ENCODE measurements at regions not wholly inside any gene's neighbourhood (a gene's known extent, or its start where the extent isn't known, plus 50 kb on each side); places are given as distances from the start of the nearest gene placed in this dataset.

DNA sequence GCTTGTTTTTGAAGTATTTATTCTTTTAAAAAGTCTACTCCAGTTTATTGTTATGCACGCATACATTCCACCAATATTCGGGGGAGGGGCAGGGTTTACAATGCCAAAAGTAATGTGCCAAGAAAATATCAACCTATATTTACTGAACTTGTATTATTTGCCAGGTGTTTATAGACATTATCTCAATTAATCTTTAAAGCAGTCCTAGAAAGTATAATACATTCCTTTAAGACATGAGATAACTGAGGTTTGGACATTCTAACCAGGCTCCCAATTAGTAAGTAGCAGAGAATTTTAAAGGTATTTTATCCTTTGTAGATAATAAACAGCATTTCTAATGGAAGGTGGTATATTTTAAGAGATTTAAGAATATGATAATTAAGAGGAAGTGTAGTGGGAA is 124.5 kb upstream of the LRIG3 start:
- no peak for DNase-seq (ENCODE audit: low spot score)

DNA sequence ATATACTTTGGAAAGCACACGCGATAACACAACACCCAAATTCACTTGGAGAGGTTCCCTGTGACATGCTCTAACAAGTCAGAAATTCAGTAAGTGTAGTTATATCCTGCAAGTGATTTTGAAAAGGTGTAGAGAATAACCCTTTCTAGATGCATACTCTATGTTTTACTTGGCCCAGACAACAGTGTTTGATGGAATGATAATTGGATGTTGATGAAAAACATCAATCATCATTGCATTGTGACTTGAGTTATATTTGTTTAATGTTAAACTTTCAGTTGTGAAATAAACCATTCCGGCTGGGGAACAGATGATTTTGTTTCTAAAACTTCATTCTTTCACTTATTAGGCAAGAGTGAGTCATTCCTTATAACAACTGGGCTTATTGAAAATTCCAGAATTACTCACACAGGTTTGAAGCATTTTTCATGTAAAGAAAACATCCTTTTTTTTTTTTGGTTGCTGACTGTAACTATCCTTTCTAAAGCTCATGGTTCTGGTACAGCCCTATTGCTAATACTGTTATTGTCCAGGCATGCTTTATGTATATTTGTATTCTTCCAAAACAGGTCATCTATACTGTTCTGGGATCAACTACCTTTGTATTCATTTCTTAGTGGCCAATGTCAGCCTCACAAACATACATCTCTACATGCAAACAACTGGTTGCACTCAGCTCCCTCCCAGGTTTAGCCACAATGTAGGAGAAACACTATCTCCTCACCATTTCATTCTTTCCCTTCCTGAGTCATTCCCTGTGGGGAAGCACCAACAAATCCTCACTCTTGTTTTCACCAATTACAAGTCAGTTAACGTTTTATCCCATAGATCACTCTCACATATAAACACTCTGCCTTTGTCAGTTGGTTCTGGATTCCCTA is 121.2 kb upstream of the LRIG3 start:
- no peak for DNase-seq (ENCODE audit: low spot score)

DNA sequence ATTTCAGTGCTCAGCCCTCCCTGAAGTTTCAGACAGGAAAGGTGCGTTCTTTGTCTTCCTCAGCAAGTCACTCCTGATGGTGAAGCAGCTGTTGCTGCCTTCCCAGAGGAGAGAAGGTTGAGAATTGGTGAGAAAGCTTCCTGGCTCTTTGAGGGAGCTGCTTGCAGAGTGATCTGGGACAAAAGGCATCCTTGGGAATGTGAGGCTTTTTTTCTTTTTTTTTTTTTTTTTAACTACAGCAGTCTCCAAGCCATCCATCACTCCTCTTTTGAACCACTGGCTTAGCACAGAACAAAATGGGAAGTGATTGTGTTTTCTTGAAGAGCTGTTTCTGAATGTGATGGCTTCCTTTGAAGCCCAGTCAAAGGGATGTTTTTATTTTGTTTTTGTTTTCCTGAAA is 120.4 kb upstream of the LRIG3 start:
- DNase-seq (ENCODE audit: low spot score): no peak

DNA sequence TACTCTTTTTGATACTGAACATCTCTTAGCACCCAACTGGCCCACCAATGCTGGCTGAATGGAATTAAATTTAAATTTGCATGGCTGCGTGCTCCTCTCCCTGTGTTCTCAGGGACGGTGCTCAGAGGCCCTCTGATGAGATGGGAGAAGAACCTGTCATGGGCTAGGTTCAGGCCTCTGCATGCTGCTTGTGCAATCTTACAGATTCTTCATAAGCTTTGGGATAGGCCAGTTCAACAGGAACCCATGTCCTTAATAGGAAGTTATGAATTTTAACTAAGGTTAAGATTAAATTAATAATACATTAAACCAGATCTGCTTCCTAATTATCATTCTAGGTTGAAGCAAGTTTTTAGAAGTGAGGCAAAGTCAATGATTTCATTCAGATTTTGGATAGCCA is 119.7 kb upstream of the LRIG3 start:
- no peak for DNase-seq (ENCODE audit: low spot score)

- no peak for DNase-seq (ENCODE audit: low spot score)
These were observed 118.7 kb upstream of the LRIG3 start for GRCh38 chr12:59039005-59039404.

GRCh38 chr12:59036973-59037762 is 116.9 kb upstream of the LRIG3 start:
- DNase-seq (ENCODE audit: low spot score): no peak

DNA sequence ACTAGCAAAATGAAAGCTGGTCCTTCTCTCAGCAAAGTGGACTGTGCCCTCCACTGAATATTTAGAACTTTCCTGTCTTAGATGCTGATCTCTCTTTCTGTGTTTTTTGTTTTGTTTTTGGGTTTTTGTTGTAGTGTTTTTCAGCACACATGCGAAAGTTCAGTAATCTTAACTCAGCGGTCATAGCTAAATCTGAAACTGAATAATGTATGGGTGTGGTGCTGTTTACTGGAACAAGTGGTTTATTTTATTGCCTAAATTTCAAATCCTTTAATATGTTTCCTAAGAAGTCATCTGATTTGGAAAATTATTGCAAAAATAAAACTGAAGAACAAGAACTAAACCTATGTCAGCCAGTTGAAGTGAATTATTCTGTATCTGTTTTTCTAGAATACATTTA is 116.0 kb upstream of the LRIG3 start:
- no peak for DNase-seq (ENCODE audit: low spot score)

DNA sequence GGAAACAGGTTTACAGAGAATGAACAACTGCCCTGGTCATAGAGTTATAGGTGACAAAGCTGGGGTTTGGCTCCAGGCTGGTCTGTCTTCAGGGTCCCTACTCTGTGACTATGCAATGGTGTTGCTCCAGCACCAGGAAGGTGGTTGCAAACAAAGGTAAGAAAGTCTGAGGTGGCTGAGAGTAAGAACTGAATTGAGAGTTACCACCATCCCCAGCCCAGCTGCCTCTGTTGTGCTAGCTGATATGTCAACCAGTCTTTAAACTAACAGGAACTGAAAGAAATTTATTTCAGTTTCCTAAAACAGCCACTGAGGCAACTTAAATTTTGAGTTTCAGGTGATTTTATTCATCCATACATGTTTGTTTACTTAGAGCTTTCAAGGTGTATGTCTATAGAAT is 111.0 kb upstream of the LRIG3 start:
- DNase-seq (ENCODE audit: low spot score): no peak

GRCh38 chr12:59030415-59030814 is 110.1 kb upstream of the LRIG3 start:
- no peak for DNase-seq (ENCODE audit: low spot score)

DNA sequence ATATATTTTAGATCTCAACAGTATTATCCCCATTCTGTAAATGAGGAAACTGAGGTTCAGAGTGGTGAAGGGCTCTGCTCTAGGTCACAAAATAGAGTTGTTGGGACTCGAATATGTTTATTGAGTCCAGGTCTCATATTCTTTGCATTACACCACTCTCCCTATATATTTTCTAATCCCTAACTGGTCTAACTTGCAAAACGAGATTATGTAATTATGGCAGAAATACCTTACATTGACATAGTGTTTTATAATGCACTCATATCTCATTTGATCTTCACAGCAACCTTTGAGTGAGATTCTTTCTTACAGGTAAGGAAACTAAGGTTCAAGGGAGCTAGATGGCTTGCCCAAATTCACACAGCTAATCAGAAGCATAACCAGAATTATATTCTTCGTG is 106.9 kb upstream of the LRIG3 start:
- no peak for DNase-seq (ENCODE audit: low spot score)

DNA sequence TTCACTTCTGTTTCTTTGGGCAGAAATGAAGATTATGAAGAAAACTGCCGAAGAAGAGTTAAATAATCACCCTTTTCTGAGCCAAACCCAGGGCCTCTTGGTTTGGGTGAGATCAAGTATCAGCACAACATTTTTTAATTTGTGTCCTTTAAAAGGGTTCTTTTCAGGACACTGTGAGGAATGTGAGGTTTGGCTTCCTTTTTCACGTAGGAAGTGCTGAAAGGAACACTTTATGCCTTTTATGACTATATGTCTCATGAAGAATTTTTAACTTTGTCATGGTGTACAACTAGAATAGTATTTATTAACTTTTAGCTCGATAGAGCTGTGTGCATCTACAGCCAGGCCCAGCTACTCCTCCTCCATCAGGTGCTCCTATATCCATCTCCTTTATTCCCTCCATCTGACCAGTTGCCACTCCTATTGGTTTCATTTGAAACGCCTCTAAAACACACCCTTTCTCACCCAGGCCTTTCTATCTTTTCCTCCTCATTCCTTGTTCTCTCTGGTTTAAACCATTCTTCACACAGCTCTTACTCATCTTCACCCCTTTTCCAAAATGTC is 103.6 kb upstream of the LRIG3 start:
- no peak for DNase-seq (ENCODE audit: low spot score)

- no peak for DNase-seq (ENCODE audit: low spot score)
These were observed 100.0 kb upstream of the LRIG3 start for GRCh38 chr12:59020073-59020946.

DNA sequence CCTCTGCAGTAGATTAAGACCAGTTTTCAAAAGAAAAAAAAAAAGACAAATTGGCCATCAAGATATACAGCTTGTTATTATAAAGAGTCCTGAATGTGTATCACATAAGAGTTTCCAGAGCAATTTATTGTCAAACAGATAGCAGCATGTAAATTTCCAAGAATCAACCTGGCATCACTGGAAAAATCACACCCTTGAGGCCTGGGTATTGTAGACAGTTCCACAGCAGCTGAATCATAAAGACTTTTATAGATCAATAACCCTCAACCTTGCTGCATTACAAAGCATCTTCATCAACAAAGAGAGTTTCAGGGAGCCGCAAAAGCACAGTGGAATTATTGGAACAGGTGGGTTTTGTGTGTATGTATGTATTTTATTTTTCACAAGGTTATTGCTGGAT is 94.6 kb upstream of the LRIG3 start:
- no peak for DNase-seq (ENCODE audit: low spot score)

DNA sequence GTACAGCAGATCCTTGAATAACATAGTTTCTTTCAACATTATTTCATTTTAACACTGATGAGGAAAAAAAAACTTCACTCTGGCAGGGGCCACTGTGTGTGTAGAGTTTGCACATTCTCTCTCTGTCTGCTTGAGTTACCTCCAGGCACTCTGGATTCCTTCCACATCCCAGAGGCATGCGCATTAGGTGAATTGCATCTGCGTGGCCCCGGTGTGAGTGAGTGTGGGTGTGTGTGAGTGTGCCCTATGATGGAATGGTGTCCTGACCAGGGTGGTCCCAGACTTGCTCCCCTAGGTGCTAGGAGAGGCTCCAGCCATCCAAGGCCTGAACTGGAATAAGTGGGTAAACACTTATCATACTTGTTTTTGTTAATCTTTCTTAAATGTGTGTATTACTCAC is 90.6 kb upstream of the LRIG3 start:
- no peak for DNase-seq (ENCODE audit: low spot score)

DNA sequence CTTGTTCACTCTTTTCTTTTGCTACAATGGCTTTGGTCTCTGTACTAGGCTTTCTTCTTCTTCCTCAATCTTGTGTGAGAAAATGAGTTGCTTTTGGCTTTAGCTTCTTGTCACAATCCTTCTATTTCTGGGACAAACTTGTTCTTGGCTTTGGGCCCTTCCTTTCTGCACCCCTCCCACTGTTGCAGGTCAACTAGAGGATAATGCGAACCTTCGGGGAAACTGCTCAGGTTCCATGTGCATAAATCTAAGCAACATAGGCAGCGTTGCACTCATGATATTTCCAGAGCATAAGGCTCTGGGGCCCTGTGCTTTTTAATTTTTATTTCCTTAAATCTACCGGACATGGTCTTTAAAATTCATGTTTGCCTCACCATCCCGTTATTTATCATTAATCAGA is 89.8 kb upstream of the LRIG3 start:
- DNase-seq (ENCODE audit: low spot score): no peak

DNA sequence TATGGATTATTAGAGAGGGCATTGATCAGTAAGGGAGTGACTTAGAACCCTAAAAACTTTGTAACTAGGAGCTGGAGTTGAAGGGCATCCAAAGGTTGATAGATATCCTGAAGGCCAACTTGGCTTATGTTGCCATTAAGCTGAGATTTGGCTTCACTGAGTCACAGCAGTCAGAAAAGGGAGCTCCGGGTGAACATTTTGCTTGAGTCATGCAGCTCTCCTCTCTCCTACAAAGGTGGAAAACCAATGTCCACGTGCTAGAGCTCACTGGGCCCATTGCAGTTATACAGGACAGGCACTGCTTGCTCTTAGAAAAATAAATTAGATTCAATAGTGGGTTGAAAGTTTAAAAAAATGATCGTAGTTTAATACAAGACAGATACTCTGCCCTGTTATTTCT is 87.3 kb upstream of the LRIG3 start:
- DNase-seq (ENCODE audit: low spot score): no peak

- DNase-seq (ENCODE audit: low spot score): no peak
These were observed 85.1 kb upstream of the LRIG3 start for GRCh38 chr12:59005193-59005955.

- no peak for DNase-seq (ENCODE audit: low spot score)
These were observed 84.2 kb upstream of the LRIG3 start for GRCh38 chr12:59004456-59004855.

DNA sequence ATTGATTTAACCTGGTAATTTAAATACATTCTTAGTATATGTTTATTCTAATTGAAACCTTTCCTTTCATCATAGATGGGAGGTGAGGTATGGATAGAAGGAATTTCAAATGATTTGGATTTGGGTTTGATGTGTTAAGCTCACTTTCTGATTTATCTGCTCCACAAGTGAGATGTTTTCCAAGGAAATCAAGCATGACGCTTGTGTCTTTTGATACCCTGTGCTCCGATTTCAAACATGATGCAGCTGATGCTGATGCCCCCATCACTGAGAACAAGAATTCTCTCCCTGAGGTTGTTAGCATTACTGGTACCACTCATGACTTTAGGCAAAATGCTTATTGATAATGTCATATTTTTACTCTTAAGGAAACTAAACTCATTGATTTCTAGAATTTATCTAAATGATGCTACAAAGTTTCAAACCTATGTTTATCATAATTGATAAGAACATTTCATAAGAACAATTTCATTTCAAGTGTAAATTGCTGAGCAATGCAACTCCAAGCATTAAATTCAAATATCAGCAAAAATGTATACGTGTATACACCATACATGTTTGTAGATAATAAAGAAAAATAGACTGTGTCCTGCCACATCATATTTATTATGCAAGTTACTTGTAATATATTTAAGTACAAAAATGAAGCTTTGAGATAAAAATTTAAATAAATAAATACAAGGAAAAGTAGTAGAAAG is 75.5 kb upstream of the LRIG3 start:
- DNase-seq (ENCODE audit: low spot score): no peak

GRCh38 chr12:58988643-58989344 is 68.5 kb upstream of the LRIG3 start:
- DNase-seq (ENCODE audit: low spot score): no peak
